Left renal cortex interstitium (tissue), 4 donors: ENCODE measurements at regions not wholly inside any gene's neighbourhood (a gene's known extent, or its start where the extent isn't known, plus 50 kb on each side); places are given as distances from the start of the nearest gene placed in this dataset.
"Not testable (repeated sequence)": the region's sequence is repeated elsewhere in the genome, so short reads cannot be mapped to it uniquely, and the experiment has no call there.

Experiments
- DNase-seq, 4 donors: peaks; one replicate each; pipeline ENCODE4 v3.0.0-alpha.2; 2013; ENCODE audit warnings: low read depth in 4 of 4, low spot score in 2 of 4, missing footprints in 1 of 4

GRCh38 chr9:78437806-78438205 lies 140.9 kb downstream of the PSAT1 start:
- no peak for DNase-seq

DNA sequence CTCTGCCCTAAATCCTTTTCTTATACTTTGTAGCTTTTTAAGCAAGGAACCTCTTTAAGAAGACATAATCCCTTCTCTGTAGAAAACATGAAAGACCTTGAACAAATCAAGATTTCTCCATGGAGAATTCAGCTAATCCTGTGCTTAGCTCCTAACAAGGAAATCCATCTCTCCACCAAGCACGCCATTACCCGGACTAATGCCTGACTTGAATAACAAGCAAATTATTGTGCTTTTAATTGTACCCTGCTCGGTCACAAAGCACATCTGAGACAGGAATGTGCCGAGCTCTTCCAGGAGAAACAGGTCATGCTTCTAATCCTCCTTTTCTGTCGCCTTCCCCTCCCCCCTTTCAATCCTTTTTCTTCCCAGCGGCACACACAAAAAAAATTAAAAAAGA lies 141.3 kb downstream of the PSAT1 start:
- no peak for DNase-seq

DNA sequence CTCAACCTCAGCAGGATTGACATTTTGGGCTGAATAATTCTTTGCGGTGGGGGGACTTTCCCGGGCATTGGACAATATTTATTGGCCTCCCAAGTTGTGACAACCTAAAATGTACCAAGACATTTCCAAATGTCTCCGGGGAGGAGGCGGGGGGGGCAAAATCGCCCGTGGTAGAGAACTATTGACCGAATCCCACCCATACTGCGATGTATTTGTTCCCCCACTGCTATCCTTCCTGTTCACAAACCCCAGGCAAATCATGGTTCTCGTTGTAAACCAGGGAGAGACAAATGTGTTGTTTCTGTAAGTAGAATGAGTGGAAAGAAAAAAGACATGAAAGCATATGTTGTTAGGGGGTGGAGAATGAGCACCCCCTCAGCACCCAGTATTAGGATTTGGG lies 141.9 kb downstream of the PSAT1 start:
- no peak for DNase-seq

DNA sequence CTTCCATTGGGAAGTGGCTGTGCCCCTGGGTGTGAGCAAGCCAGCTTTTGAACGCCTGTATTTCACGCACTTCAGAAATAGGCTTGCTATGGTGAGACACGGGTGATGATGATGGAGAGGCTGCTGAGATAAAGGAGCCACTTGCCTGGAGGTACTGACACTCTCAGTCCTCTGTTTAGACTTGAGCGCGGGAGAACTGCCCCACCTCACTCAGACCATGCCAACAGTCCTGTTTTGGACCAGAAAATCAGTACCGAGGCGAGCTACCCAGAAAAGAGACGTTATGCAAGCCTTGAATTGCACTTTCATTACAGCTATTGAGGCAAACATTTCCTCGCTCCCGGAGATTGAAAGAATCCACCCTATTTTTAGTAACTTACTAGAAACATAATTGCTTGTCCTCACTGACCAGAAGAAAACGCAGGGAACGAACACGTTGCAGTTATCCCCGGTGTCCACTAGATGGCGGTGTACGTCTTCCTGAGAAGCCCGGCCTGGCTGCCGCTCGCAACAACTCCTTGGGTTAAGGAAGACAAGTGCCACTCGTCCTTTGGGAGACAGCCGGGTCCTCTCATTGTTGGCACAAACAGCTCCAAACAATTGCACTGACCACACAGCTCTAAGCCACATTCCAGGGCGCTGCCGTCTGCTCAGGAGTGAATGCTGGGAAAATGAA lies 142.4 kb downstream of the PSAT1 start:
- peak; percentile 74 to 89 (median 78) for DNase-seq

- DNase-seq, result no peak
Measured at GRCh38 chr9:78439866-78440830, 143.2 kb downstream of the PSAT1 start.

DNA sequence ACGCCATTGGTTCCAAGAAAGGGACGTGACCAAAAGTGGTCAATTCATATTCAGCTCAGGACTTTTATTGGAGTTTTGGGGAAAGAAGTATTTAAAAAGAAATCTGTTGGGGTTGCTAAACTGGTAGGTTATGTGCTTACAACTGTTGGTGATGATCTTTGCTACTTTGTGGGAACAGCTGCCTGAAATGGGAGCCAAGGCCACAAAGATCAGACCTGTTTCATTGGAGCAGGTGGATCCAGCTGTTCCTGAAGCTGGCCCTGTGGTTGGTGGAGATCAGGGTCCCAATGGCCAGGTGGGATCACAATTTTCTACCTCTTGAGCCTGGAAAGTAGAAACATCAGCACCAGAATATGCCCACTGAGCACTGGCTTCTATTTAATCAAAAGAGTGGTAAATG lies 144.5 kb downstream of the PSAT1 start:
- DNase-seq, result no peak

DNA sequence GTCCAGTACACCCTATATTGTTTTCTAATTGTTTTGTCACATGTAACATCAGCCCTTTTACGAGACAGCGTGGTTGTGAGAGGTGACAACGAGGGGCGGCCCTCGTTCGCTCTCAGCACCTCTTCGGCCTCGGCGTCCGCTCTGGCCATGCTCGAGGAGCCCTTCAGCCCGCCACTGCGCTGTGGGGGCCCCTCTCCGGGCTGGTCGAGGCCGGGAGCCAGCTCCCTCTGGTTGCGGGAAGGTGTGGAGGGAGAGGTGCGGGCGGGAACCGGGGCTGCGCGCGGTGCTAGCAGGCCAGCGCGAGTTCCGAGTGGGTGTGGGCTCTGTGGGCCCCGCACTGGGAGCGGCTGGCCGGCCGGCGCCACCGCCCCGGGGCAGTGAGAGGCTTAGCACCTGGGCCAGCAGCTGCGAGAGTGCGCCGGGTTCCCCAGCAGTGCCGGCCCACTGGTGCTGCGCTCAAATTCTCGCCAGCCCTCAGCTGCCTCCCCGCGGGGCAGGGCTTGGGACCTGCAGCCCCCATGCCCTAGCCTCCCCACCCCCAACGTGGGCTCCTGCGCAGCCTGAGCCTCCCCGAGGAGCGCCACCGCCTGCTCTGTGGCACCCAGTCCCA lies 145.0 kb downstream of the PSAT1 start:
- no peak for DNase-seq

GRCh38 chr9:78442577-78442976 lies 145.7 kb downstream of the PSAT1 start:
- not testable (repeated sequence) for DNase-seq

DNA sequence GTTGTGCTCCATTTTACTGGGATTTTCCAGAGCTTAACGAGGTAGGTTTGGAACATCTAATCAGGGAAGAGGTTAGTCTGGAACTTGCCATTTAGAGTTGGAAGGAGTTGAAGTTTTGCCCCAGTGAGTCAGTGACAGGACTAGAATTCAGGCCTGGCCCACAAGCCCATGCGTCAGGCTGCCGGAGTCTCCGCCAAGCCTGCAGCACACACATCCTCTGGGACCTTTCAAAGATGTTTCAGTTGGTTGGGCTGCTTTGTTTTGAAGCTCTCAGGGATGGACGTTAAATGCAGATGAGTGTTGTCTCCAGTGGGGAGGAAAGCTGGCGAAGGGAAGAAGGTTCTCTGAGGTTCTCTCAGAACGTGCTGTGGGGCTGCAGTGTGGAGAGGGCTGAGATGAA lies 147.0 kb downstream of the PSAT1 start:
- DNase-seq, result no peak

DNA sequence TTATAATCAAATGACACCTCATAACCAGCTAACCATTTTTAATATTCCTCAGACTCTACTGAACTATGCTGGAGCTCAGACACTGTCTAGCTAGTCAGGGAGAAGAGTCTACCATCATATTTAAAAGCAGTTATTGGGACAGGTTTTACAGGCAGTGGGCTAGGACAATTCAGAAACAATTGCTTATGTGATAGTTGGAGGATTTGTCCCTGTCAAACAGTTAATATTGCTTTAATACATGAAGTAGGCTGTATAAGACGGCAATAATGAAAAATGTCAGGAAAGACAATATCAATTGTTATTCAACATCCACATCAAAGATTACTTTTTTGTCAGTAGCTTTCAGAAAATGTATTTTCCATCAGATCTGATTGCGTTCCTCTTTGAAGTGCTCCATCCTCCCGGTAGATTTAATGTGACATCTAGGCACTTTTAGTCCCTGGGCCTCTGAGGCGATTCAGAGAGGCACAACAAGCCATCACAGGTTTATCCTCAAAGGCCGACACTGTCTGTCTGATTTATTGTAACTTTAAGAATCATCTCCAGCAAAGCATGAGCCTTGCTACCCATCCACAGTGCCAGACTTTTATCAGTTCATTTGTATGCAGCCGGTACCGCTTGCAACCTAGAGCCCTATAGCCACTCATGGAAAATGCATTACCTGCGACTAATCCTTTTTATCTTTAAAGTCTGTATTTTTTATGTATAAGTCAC lies 152.2 kb downstream of the PSAT1 start:
- no peak for DNase-seq

DNA sequence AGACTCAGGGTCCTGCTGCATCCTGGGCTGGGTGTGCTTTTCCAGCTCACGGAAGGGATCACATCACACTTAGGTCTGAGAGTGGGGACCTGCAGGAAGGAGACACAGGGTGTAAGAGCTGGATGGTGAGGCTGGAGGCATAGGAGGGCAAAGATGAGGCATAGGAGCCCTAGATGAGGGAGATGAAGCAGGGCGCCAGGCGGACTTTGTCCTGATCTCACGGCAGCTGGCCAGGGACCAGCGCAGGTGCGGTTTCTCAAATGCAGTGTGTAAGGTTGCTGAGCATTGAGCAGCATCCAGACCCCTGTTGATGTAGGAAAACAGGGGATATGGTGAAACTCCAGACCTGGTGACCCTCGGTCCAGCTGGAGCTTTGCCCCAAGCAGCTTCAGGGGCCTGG lies 156.5 kb downstream of the PSAT1 start:
- DNase-seq, result no peak

- no peak for DNase-seq
Measured at GRCh38 chr9:78462611-78463010, 165.7 kb downstream of the PSAT1 start.

- no peak for DNase-seq
Measured at GRCh38 chr9:78463750-78464149, 166.8 kb downstream of the PSAT1 start.

- DNase-seq, result no peak
Measured at GRCh38 chr9:78468231-78468630, 171.3 kb downstream of the PSAT1 start.

- no peak for DNase-seq
Measured at GRCh38 chr9:78468974-78469576, 172.2 kb downstream of the PSAT1 start.

GRCh38 chr9:78470216-78470615 lies 173.3 kb downstream of the PSAT1 start:
- no peak for DNase-seq

- DNase-seq, result no peak
Measured at GRCh38 chr9:78470741-78471140, 173.8 kb downstream of the PSAT1 start.

DNA sequence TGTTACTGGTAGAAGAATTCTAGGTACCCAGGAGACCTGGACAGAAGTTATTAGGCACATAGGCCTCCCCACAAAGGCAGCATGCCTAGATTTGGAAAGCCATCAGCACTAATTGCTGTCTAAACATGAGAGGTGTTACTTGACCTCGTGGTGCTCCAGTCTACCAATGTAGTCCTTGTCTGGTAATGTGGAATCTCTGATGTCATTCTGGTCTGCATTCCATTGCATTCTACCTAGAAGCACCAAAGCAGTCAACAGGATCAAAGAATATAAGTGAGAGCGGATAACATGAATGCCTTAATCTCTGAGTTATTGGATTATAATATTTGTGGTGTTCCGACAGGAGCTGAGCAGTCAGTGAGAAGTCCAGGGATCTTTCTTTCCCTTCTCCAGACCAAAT lies 175.2 kb downstream of the PSAT1 start:
- no peak for DNase-seq

DNA sequence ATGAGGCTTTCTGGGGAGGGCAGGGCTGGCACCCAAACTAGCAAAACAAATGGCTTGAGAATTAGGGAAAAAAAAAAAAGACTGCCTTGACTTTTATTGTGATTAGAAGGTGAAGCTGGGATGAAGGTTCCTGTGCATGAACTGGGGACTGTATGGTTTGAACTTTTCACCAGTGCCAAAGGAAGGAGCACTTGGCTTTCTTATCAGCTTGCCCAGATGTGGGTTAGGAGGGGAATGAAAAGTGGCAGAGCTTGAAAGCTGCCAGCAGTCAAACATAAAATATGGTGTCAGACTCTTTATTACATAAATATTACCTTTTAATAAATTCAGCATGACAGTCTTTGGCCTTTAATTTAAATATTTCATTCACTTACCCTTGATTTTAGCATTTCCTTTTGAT lies 182.5 kb downstream of the PSAT1 start:
- DNase-seq, result no peak

- DNase-seq, result no peak
Measured at GRCh38 chr9:78486661-78487060, 189.7 kb downstream of the PSAT1 start.

GRCh38 chr9:78490231-78490630 lies 193.3 kb downstream of the PSAT1 start:
- no peak for DNase-seq
